Pancreas (tissue), 10 donors: ENCODE measurements at regions not wholly inside any gene's neighbourhood (a gene's known extent, or its start where the extent isn't known, plus 50 kb on each side); places are given as distances from the start of the nearest gene placed in this dataset.

ENCODE experiments used
- ATAC-seq, 4 donors: fragments of 200-7000 bp; cut with Tn5 transposase; one replicate each; pipeline versions ENCODE4 v1.8.0 to v1.9.1; 2020; ENCODE audit warnings: mild to moderate bottlenecking in 4 of 4, moderate library complexity in 4 of 4
- DNase-seq, 6 donors: peaks; one replicate each; pipeline ENCODE4 v3.0.0-alpha.2; 2020
- FAIRE-seq: peaks from 2 replicates; lab custom pipeline; 2012; peaks lifted over from hg19 to GRCh38; lab: Jason Lieb, UNC
- H3K27ac ChIP-seq, 4 donors: fragments of 200-600 bp; sonication (generic); 1 replicate in 3 of 4; 2 replicates in 1 of 4; pipeline versions ENCODE4 v1.5.0 to v1.8.0; 2020
- H3K27me3 ChIP-seq, 4 donors: fragments of 200-600 bp; one replicate each; pipeline ENCODE4 v1.8.0; 2021
- H3K36me3 ChIP-seq, 3 donors: fragments of 200-600 bp; sonication (generic) in 1 of 3; one replicate each; pipeline versions ENCODE4 v1.5.0 to v1.8.0; 2020 to 2021
- H3K4me1 ChIP-seq, 3 donors: fragments of 200-600 bp; one replicate each; pipeline ENCODE4 v1.8.0; 2021
- H3K4me3 ChIP-seq, 4 donors: fragments of 200-600 bp; sonication (generic) in 2 of 4; one replicate each; pipeline versions ENCODE4 v1.5.0 to v1.8.0; 2020 to 2021
- H3K9me3 ChIP-seq, 4 donors: fragments of 200-600 bp; one replicate each; pipeline ENCODE4 v1.8.0; 2021
- CTCF ChIP-seq, 4 donors: fragments of 200-600 bp; sonication (generic) in 3 of 4; IDR thresholded peaks; one replicate each; pipeline versions ENCODE4 v1.5.0 to v1.8.0; 2021; ENCODE audit warnings: antibody characterized with exemption in 4 of 4
- WGBS, 2 donors: extraction: QIAGEN DNeasy Blood & Tissue Kit; methylation state at CpG; one replicate each; pipeline ENCODE4 v1.1.7; 2013; 5-methylcytosine and 5-hydroxymethylcytosine counted together
- intact Hi-C, 3 donors: fragments of 100-400 bp; cut with DNase I; formaldehyde crosslinking; loops; one replicate each; pipeline versions ENCODE4 v1.11.1 to v1.14.2; 2022
- donor health status: healthy with polysubstance abuse.
- donor health status: DM: no; HTN: no; CAD: no; lungs with moderate emphysema.
- donor health status: DM: no; HTN: no; CAD: no.
- donor health status: control.
- donor health status: control.
- donor health status: Bipolar disorder and iron deficiency.
- donor health status: DM: yes; HTN: yes; CAD: no.
- donor health status: DM: no; HTN: no; CAD: no.
- donor health status: DM: no; HTN: no; CAD: no.
- donor health status: DM: yes; HTN: yes; CAD: no.

- WGBS, 2 donors: 93 to 96% methylated on average over 10 of the region's 10 CpGs
- Histone ChIP-seq H3K4me1 (no peaks in the 10 kb centered on the region), H3K4me3 (no peak overlapping the region), H3K9me3 (no peaks in the 10 kb centered on the region), H3K36me3 (no peaks in the 10 kb centered on the region), H3K27me3 (no peaks in the 10 kb centered on the region), H3K27ac (no peak overlapping the region)
- ATAC-seq (no peak), DNase-seq (no peak), FAIRE-seq (no peak)
- no peak for TF ChIP-seq CTCF (IDR thresholded peaks at IDR 0.05)
- intact Hi-C loops: loop anchor here in 1 of 3 donors (10.0 kb wide), 1 partner anchor 455 kb away; the partner anchor contains the start of gene DLL1
These were observed 88.1 kb downstream of the ERMARD start for GRCh38 chr6:169839493-169839892.

GRCh38 chr6:169839029-169839481 is 87.6 kb downstream of the ERMARD start:
- H3K36me3 ChIP-seq: no peaks in the 10 kb centered on the region
- ATAC-seq (no peak), FAIRE-seq (no peak), DNase-seq (peak in 1 of 6 donors; percentile 12)
- no peak overlapping the region for H3K27ac ChIP-seq
- no peaks in the 10 kb centered on the region for H3K9me3 ChIP-seq
- H3K4me3 ChIP-seq: no peak overlapping the region
- intact Hi-C loops: loop anchor here in 1 of 3 donors (10.0 kb wide), 1 partner anchor 456 kb away; the partner anchor contains the start of gene DLL1
- no peak for TF ChIP-seq CTCF (IDR thresholded peaks at IDR 0.05)
- no peaks in the 10 kb centered on the region for H3K27me3 ChIP-seq
- WGBS, 2 donors: 87 to 89% methylated on average over 27 of the region's 27 CpGs
- H3K4me1 ChIP-seq: no peaks in the 10 kb centered on the region

- Histone ChIP-seq H3K27me3 (no peaks in the 10 kb centered on the region), H3K9me3 (no peaks in the 10 kb centered on the region), H3K36me3 (no peaks in the 10 kb centered on the region), H3K4me3 (no peak overlapping the region), H3K4me1 (no peaks in the 10 kb centered on the region), H3K27ac (no peak overlapping the region)
- no peak for ATAC-seq
- WGBS, 2 donors: 86 to 88% methylated on average over 27 of the region's 27 CpGs
- DNase-seq: no peak
- no peak for FAIRE-seq
- no peak for TF ChIP-seq CTCF (IDR thresholded peaks at IDR 0.05)
- intact Hi-C loops: loop anchor here in 1 of 3 donors (10.0 kb wide), 1 partner anchor 456 kb away; the partner anchor contains the start of gene DLL1
These were observed 87.1 kb downstream of the ERMARD start for GRCh38 chr6:169838346-169839028.

GRCh38 chr6:169837529-169838250 is 86.3 kb downstream of the ERMARD start:
- peak in 1 of 6 donors; percentile 46 for DNase-seq
- H3K27ac ChIP-seq: no peak overlapping the region
- ATAC-seq: no peak
- no peaks in the 10 kb centered on the region for H3K9me3 ChIP-seq
- H3K4me1 ChIP-seq: peaks cover 5 to 6% (median 6%) of the 10 kb centered on the region in 3 donors
- no peak for TF ChIP-seq CTCF (IDR thresholded peaks at IDR 0.05)
- intact Hi-C loops: loop anchor here in 1 of 3 donors (10.0 kb wide), 1 partner anchor 457 kb away; the partner anchor contains the start of gene DLL1
- WGBS, 2 donors: 89 to 94% methylated on average over 16 to 17 of the region's 17 CpGs
- H3K27me3 ChIP-seq: no peaks in the 10 kb centered on the region
- no peak for FAIRE-seq
- H3K4me3 ChIP-seq: no peak overlapping the region
- no peaks in the 10 kb centered on the region for H3K36me3 ChIP-seq
